Upper lobe of left lung (tissue), 4 donors: ENCODE measurements at regions not wholly inside any gene's neighbourhood (a gene's known extent, or its start where the extent isn't known, plus 50 kb on each side); places are given as distances from the start of the nearest gene placed in this dataset.

Experiments used
- EP300 ChIP-seq, 4 donors: sonication (generic); formaldehyde crosslinking; IDR thresholded peaks; one replicate each; pipeline ENCODE4 v1.5.1; 2017; ENCODE audit warnings: antibody characterized with exemption in 4 of 4, control low read depth in 2 of 4
- POLR2A ChIP-seq, 4 donors: fragments of 450-650 bp; IDR thresholded peaks; one replicate each; pipeline ENCODE4 v1.5.1; 2016 to 2017; ENCODE audit warnings: antibody characterized with exemption in 4 of 4, mild to moderate bottlenecking in 2 of 4

DNA sequence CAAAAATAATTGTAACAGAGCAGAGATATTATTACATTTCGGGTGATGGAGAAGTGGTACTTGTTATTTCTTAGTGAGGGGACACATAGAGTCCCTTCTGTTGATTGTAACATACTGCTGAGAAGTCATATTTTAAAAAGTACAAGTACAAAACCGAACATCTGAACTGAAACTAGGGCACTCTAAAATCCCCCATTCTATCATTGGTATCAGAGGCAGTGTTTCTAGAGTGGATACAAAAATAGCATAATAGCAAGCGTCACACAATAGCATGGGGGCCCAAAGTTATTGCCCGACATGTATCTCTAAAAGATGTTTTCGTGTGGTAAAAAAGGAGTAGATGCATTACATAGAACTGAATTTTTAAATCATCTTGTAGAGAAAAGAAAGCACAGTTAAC, 502.1 kb upstream of the SLC10A2 start:
- TF ChIP-seq POLR2A (IDR thresholded peaks at IDR 0.05) (no peak), EP300 (IDR thresholded peaks at IDR 0.05) (no peak)
